ENCODE measurements at regions not wholly inside any gene's neighbourhood (a gene's known extent, or its start where the extent isn't known, plus 50 kb on each side); places are given as distances from the start of the nearest gene placed in this dataset.
A peak's percentile ranks its signal among the peaks of the same experiment; 100 is the strongest.

GRCh38 chr11:112526699-112527416 is 266.2 kb upstream of the PLET1 start:
- no peaks in the 10 kb centered on the region for H3K9me3 Mint-ChIP-seq
- no peak for TF ChIP-seq CTCF (IDR thresholded peaks at IDR 0.05; ENCODE audit: unreplicated experiment in 3 of 3)
- no peak overlapping the region for H3K4me3 Mint-ChIP-seq
- H3K27me3 Mint-ChIP-seq (ENCODE audit: low read depth) = peaks cover 33% of the 10 kb centered on the region
- no peaks in the 10 kb centered on the region for H3K36me3 Mint-ChIP-seq (ENCODE audit: low read depth)
- H3K4me1 Mint-ChIP-seq = peaks cover 40% of the 10 kb centered on the region
- H3K27ac Mint-ChIP-seq = no peak overlapping the region

GRCh38 chr11:112529071-112529470 is 268.4 kb upstream of the PLET1 start:
- no peak for TF ChIP-seq CTCF (IDR thresholded peaks at IDR 0.05; ENCODE audit: unreplicated experiment in 3 of 3)
- Mint-ChIP-seq H3K27ac (no peak overlapping the region), H3K4me3 (no peak overlapping the region), H3K36me3 (ENCODE audit: low read depth) (no peaks in the 10 kb centered on the region), H3K9me3 (no peaks in the 10 kb centered on the region), H3K27me3 (ENCODE audit: low read depth) (peaks cover 26% of the 10 kb centered on the region), H3K4me1 (peaks cover 28% of the 10 kb centered on the region)

GRCh38 chr11:112532506-112532905 is 271.8 kb upstream of the PLET1 start:
- peaks cover 3% of the 10 kb centered on the region for H3K9me3 Mint-ChIP-seq
- peaks cover 28% of the 10 kb centered on the region for H3K27me3 Mint-ChIP-seq (ENCODE audit: low read depth)
- peak overlapping the region in 1 of 3 experiments; percentile 79 for H3K27ac Mint-ChIP-seq
- no peaks in the 10 kb centered on the region for H3K36me3 Mint-ChIP-seq (ENCODE audit: low read depth)
- H3K4me3 Mint-ChIP-seq = no peak overlapping the region
- TF ChIP-seq CTCF (IDR thresholded peaks at IDR 0.05; ENCODE audit: unreplicated experiment in 3 of 3) = no peak
- H3K4me1 Mint-ChIP-seq = peaks cover 12% of the 10 kb centered on the region

- Mint-ChIP-seq H3K4me1 (peaks cover 23% of the 10 kb centered on the region), H3K9me3 (peaks cover 3% of the 10 kb centered on the region), H3K36me3 (ENCODE audit: low read depth) (no peaks in the 10 kb centered on the region), H3K27me3 (ENCODE audit: low read depth) (peaks cover 23% of the 10 kb centered on the region), H3K27ac (peak overlapping the region in 1 of 3 experiments; percentile 79), H3K4me3 (no peak overlapping the region)
- TF ChIP-seq CTCF (IDR thresholded peaks at IDR 0.05; ENCODE audit: unreplicated experiment in 3 of 3) = no peak
Measured at GRCh38 chr11:112533682-112534081, 273.0 kb upstream of the PLET1 start.

GRCh38 chr11:112534208-112534607 is 273.5 kb upstream of the PLET1 start:
- TF ChIP-seq CTCF (IDR thresholded peaks at IDR 0.05; ENCODE audit: unreplicated experiment in 3 of 3) = no peak
- H3K9me3 Mint-ChIP-seq = peaks cover 3% of the 10 kb centered on the region
- no peaks in the 10 kb centered on the region for H3K36me3 Mint-ChIP-seq (ENCODE audit: low read depth)
- peaks cover 28% of the 10 kb centered on the region for H3K4me1 Mint-ChIP-seq
- no peak overlapping the region for H3K4me3 Mint-ChIP-seq
- H3K27me3 Mint-ChIP-seq (ENCODE audit: low read depth) = peaks cover 20% of the 10 kb centered on the region
- H3K27ac Mint-ChIP-seq = peak overlapping the region in 1 of 3 experiments; percentile 17

GRCh38 chr11:112537026-112537425 is 276.4 kb upstream of the PLET1 start:
- Mint-ChIP-seq H3K4me3 (no peak overlapping the region), H3K36me3 (ENCODE audit: low read depth) (no peaks in the 10 kb centered on the region), H3K27me3 (ENCODE audit: low read depth) (peaks cover 16% of the 10 kb centered on the region), H3K9me3 (peaks cover 8% of the 10 kb centered on the region), H3K4me1 (peaks cover 35% of the 10 kb centered on the region), H3K27ac (no peak overlapping the region)
- no peak for TF ChIP-seq CTCF (IDR thresholded peaks at IDR 0.05; ENCODE audit: unreplicated experiment in 3 of 3)
